HCT116 (cell line): ENCODE measurements at regions not wholly inside any gene's neighbourhood (a gene's known extent, or its start where the extent isn't known, plus 50 kb on each side); places are given as distances from the start of the nearest gene placed in this dataset.

ENCODE experiments used
- ATAC-seq: fragments of 200-7000 bp; cut with Tn5 transposase; 2 replicates; pipeline ENCODE4 v1.9.1; 2020; ENCODE audit warnings: mild to moderate bottlenecking, moderate library complexity
- BruUV-seq: library from RNA; stranded (reverse); fragments of 400-500 nt; replicated peaks from 2 replicates; lab custom pipeline; 2021; lab: Mats Ljungman, UMichigan
- CTCF ChIA-PET: fragments of 300-600 bp; sonication (Branson Sonifier 250); formaldehyde crosslinking; loops from one replicate; lab custom pipeline; 2021; ENCODE audit warnings: antibody characterized with exemption; lab: Charles Lee
- POLR2A ChIA-PET: fragments of 300-600, 350-600 bp; sonication (Branson Sonifier 250); formaldehyde crosslinking; loops from one replicate; lab custom pipeline; 2021; ENCODE audit warnings: antibody characterized with exemption; lab: Charles Lee
- RAD21 ChIA-PET, 2 experiments: fragments of 300-600 bp; sonication (Branson Sonifier 250); formaldehyde crosslinking; loops; one replicate each; lab custom pipeline; 2023; ENCODE audit warnings: low total read pairs in 2 of 2; ENCODE audit not compliant: uncharacterized antibody in 2 of 2, unreplicated experiment in 2 of 2, low non-redundant PET in 1 of 2; lab: Charles Lee
- DNase-seq: peaks from one replicate; pipeline ENCODE4 v3.0.0-alpha.2; 2010; ENCODE audit warnings: low read depth, low spot score
- H2AFZ ChIP-seq: fragments of 200-600 bp; shearing (Covaris generic), sonication (generic); 2 replicates; pipeline ENCODE4 v1.6.1; 2017; ENCODE audit warnings: low read depth, mixed run types, mixed read lengths, antibody characterized with exemption, low read length; ENCODE audit not compliant: poor library complexity, severe bottlenecking
- H3K27ac ChIP-seq: 2 replicates; pipeline ENCODE4 v1.5.1; 2012; ENCODE audit warnings: low read depth, low read length
- H3K27me3 ChIP-seq: fragments of 200-600 bp; sonication (generic); 2 replicates; pipeline ENCODE4 v1.6.1; 2016; ENCODE audit warnings: mixed run types, low read length, mixed read lengths; ENCODE audit not compliant: insufficient read depth
- H3K36me3 ChIP-seq, 2 experiments: fragments of 200-500 bp in 1 of 2; fragments of 200-600 bp in 1 of 2; sonication (Bioruptor generic) in 1 of 2; sonication (generic) in 1 of 2; 2 replicates each; pipeline versions ENCODE4 v1.5.1 to v1.6.1; 2014 to 2016; ENCODE audit warnings: low read length in 2 of 2, inconsistent platforms in 1 of 2, mixed read lengths in 1 of 2, mixed run types in 1 of 2; ENCODE audit not compliant: insufficient read depth in 2 of 2, control insufficient read depth in 1 of 2
- H3K4me1 ChIP-seq, 2 experiments: fragments of 200-600 bp in 1 of 2; sonication (generic) in 1 of 2; 2 replicates each; pipeline versions ENCODE4 v1.5.1 to v1.6.1; 2012 to 2017; ENCODE audit warnings: low read length in 2 of 2, inconsistent platforms in 1 of 2, mild to moderate bottlenecking in 1 of 2, mixed read lengths in 1 of 2, mixed run types in 1 of 2, moderate library complexity in 1 of 2; ENCODE audit not compliant: insufficient read depth in 2 of 2, control insufficient read depth in 1 of 2
- H3K4me2 ChIP-seq: fragments of 200-600 bp; sonication (generic); 2 replicates; pipeline ENCODE4 v1.6.1; 2017; ENCODE audit warnings: mixed run types, low read length, mixed read lengths
- H3K4me3 ChIP-seq, 2 experiments: fragments of 200-600 bp in 1 of 2; sonication (generic) in 1 of 2; replicated peaks in 1 of 2; 2 replicates each; pipeline ENCODE4 v1.5.1; 2011 to 2016; ENCODE audit warnings: low read length in 2 of 2, control low read depth in 1 of 2, low read depth in 1 of 2, mild to moderate bottlenecking in 1 of 2, mixed read lengths in 1 of 2, mixed run types in 1 of 2
- H3K79me2 ChIP-seq: fragments of 200-600 bp; sonication (generic); 2 replicates; pipeline ENCODE4 v1.6.1; 2017; ENCODE audit warnings: mild to moderate bottlenecking, mixed run types, low read length, moderate library complexity, mixed read lengths; ENCODE audit not compliant: insufficient read depth
- H3K9ac ChIP-seq: fragments of 200-600 bp; sonication (generic); 2 replicates; pipeline ENCODE4 v1.6.1; 2016; ENCODE audit warnings: low read length, mixed read lengths
- H3K9me2 ChIP-seq: fragments of 200-600 bp; sonication (generic), shearing (Covaris generic); 2 replicates; pipeline ENCODE4 v1.6.1; 2017; ENCODE audit warnings: mixed run types, mild to moderate bottlenecking, moderate library complexity; ENCODE audit not compliant: insufficient read depth
- H3K9me3 ChIP-seq, 2 experiments: fragments of 200-500 bp in 1 of 2; fragments of 200-600 bp in 1 of 2; sonication (Bioruptor generic) in 1 of 2; sonication (generic) in 1 of 2; 2 replicates each; pipeline ENCODE4 v1.6.1; 2014 to 2017; ENCODE audit warnings: low read length in 2 of 2, mixed read lengths in 2 of 2, inconsistent platforms in 1 of 2, low read depth in 1 of 2, mild to moderate bottlenecking in 1 of 2, mixed run types in 1 of 2, moderate library complexity in 1 of 2; ENCODE audit not compliant: control insufficient read depth in 1 of 2, insufficient read depth in 1 of 2
- H4K20me1 ChIP-seq: fragments of 200-600 bp; sonication (generic), shearing (Covaris generic); 2 replicates; pipeline ENCODE4 v1.6.1; 2017; ENCODE audit warnings: mixed run types, mild to moderate bottlenecking, moderate library complexity; ENCODE audit not compliant: insufficient read depth
- CBX3 ChIP-seq: IDR thresholded peaks from 2 replicates; pipeline ENCODE4 v1.6.1; 2012; ENCODE audit warnings: low read depth
- CEBPB ChIP-seq: IDR thresholded peaks from 2 replicates; pipeline ENCODE4 v1.6.1; 2012; ENCODE audit warnings: low read depth
- EGR1 ChIP-seq: IDR thresholded peaks from 2 replicates; pipeline ENCODE4 v1.6.1; 2012; ENCODE audit warnings: low read depth
- EZH2 ChIP-seq: fragments of 200-600 bp; sonication (generic); IDR thresholded peaks from 2 replicates; pipeline ENCODE4 v1.6.1; 2017; ENCODE audit warnings: antibody characterized with exemption, mixed run types
- EZH2phosphoT487 ChIP-seq: fragments of 200-600 bp; IDR thresholded peaks from 2 replicates; pipeline ENCODE4 v1.6.1; 2018; ENCODE audit warnings: antibody characterized with exemption, borderline replicate concordance
- JUND ChIP-seq: IDR thresholded peaks from 2 replicates; pipeline ENCODE4 v1.6.1; 2012
- POLR2A ChIP-seq: IDR thresholded peaks from 2 replicates; pipeline ENCODE4 v1.7.0; 2011; ENCODE audit warnings: borderline replicate concordance; ENCODE audit not compliant: insufficient read depth, insufficient read length; ENCODE audit errors: extremely low read depth
- RAD21 ChIP-seq: IDR thresholded peaks from 2 replicates; pipeline ENCODE4 v1.6.1; 2012; ENCODE audit warnings: low read depth, mild to moderate bottlenecking
- SP1 ChIP-seq: IDR thresholded peaks from 2 replicates; pipeline ENCODE4 v1.6.1; 2012; ENCODE audit warnings: low read depth
- SRF ChIP-seq: IDR thresholded peaks from 2 replicates; pipeline ENCODE4 v1.6.1; 2012; ENCODE audit warnings: low read depth
- TCF7L2 ChIP-seq: IDR thresholded peaks from 2 replicates; pipeline ENCODE4 v1.7.0; 2011; ENCODE audit warnings: borderline replicate concordance, inconsistent platforms; ENCODE audit not compliant: insufficient read depth, insufficient read length; ENCODE audit errors: extremely low read depth
- YY1 ChIP-seq: IDR thresholded peaks from 2 replicates; pipeline ENCODE4 v1.6.1; 2011; ENCODE audit warnings: low read length, low read depth, moderate library complexity, mild to moderate bottlenecking; ENCODE audit not compliant: insufficient replicate concordance; ENCODE audit errors: extremely low read depth
- ZFX ChIP-seq: fragments of 450-650 bp; IDR thresholded peaks from 2 replicates; pipeline ENCODE4 v1.6.1; 2017
- ZNF274 ChIP-seq: fragments of 200-500 bp; sonication (Bioruptor generic); IDR thresholded peaks from 2 replicates; pipeline ENCODE4 v1.6.1; 2014; ENCODE audit warnings: mild to moderate bottlenecking, low read depth, low read length, inconsistent platforms
- intact Hi-C: fragments of 100-400 bp; cut with micrococcal nuclease; formaldehyde crosslinking; loops from 2 replicates; pipeline ENCODE4 v1.10.0; 2022
- TF ChIP-seq, protein P1 (sequence below): IDR thresholded peaks from 2 replicates; pipeline ENCODE4 v1.6.1; 2012
- TF ChIP-seq, protein P2 (sequence below), 3 experiments: fragments of 200-600 bp in 1 of 3; sonication (generic) in 1 of 3; IDR thresholded peaks in 2 of 3; conservative IDR thresholded peaks in 1 of 3; 2 replicates each; pipeline ENCODE4 v1.5.1; 2012 to 2017; ENCODE audit warnings: low read depth in 2 of 3, low read length in 2 of 3, antibody characterized with exemption in 1 of 3, borderline replicate concordance in 1 of 3, control low read depth in 1 of 3, mild to moderate bottlenecking in 1 of 3, mixed read lengths in 1 of 3, mixed run types in 1 of 3, moderate library complexity in 1 of 3; ENCODE audit not compliant: insufficient read depth in 1 of 3
- TF ChIP-seq, protein P3 (sequence below): IDR thresholded peaks from 2 replicates; pipeline ENCODE4 v1.6.1; 2012

DNA sequence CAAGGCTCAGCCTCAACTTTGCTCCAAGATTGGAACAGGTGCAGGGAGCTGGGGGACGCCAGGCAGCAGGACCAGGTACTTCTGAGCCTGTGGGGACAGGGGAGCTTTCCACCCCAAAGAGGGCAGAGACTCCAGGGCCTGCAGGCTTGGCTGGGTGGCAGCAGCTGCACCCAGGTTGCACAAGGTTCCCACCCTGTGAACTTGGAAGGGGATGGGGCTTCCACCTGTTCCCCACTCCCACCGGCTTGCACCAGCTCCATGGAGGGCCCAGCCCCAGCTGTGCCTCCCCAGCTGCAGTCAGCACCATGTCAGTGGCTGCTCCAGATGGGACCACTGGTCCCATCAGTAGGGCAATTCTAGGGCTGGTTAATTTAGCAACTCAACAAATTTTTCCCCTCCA is 114.0 kb upstream of the CDKN3 start:
- Histone ChIP-seq H3K36me3 (no peaks in the 10 kb centered on the region), H3K27ac (no peak overlapping the region), H3K4me1 (no peaks in the 10 kb centered on the region), H3K9ac (no peak overlapping the region), H3K27me3 (no peaks in the 10 kb centered on the region), H2AFZ (no peak overlapping the region), H3K79me2 (no peaks in the 10 kb centered on the region), H4K20me1 (no peaks in the 10 kb centered on the region), H3K4me2 (no peak overlapping the region), H3K9me3 (no peaks in the 10 kb centered on the region), H3K9me2 (no peaks in the 10 kb centered on the region), H3K4me3 (no peak overlapping the region)
- DNase-seq (no peak), ATAC-seq (no peak)
- ChIA-PET CTCF (no interaction called here), RAD21 (no interaction called here), POLR2A (no interaction called here)
- TF ChIP-seq JUND, result no peak
- TF ChIP-seq ZNF274, result no peak
- TF ChIP-seq RAD21, result no peak
- no peak for TF ChIP-seq CBX3
- TF ChIP-seq TCF7L2, result no peak
- no peak for TF ChIP-seq CEBPB
- TF ChIP-seq ZFX, result no peak
- TF ChIP-seq EGR1, result no peak
- no peak for TF ChIP-seq SRF
- no peak for TF ChIP-seq EZH2phosphoT487
- TF ChIP-seq YY1, result no peak
- no peak for TF ChIP-seq SP1
- TF ChIP-seq, protein P1, sequence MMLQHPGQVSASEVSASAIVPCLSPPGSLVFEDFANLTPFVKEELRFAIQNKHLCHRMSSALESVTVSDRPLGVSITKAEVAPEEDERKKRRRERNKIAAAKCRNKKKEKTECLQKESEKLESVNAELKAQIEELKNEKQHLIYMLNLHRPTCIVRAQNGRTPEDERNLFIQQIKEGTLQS, result no peak
- TF ChIP-seq, protein P2, sequence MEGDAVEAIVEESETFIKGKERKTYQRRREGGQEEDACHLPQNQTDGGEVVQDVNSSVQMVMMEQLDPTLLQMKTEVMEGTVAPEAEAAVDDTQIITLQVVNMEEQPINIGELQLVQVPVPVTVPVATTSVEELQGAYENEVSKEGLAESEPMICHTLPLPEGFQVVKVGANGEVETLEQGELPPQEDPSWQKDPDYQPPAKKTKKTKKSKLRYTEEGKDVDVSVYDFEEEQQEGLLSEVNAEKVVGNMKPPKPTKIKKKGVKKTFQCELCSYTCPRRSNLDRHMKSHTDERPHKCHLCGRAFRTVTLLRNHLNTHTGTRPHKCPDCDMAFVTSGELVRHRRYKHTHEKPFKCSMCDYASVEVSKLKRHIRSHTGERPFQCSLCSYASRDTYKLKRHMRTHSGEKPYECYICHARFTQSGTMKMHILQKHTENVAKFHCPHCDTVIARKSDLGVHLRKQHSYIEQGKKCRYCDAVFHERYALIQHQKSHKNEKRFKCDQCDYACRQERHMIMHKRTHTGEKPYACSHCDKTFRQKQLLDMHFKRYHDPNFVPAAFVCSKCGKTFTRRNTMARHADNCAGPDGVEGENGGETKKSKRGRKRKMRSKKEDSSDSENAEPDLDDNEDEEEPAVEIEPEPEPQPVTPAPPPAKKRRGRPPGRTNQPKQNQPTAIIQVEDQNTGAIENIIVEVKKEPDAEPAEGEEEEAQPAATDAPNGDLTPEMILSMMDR (IDR thresholded peaks at IDR 0.05 in 2 of 3, conservative IDR thresholded peaks at IDR 0.05 in 1 of 3; ENCODE audit: borderline replicate concordance in 1 of 3, insufficient read depth in 1 of 3, low read depth in 2 of 3, low read length in 2 of 3), result no peak
- no peak for TF ChIP-seq EZH2
- TF ChIP-seq POLR2A, result no peak
- TF ChIP-seq, protein P3, sequence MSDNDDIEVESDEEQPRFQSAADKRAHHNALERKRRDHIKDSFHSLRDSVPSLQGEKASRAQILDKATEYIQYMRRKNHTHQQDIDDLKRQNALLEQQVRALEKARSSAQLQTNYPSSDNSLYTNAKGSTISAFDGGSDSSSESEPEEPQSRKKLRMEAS, result no peak
- intact Hi-C loops, result no loop called here
- BruUV-seq, result no TSS peak
